GM06990 (cell line): ENCODE measurements at regions not wholly inside any gene's neighbourhood (a gene's known extent, or its start where the extent isn't known, plus 50 kb on each side); places are given as distances from the start of the nearest gene placed in this dataset.
"Not testable (repeated sequence)": the region's sequence is repeated elsewhere in the genome, so short reads cannot be mapped to it uniquely, and the experiment has no call there.

Source experiments
- DNase-seq: peaks from one replicate; pipeline ENCODE4 v3.0.0-alpha.2; 2011; ENCODE audit not compliant: insufficient read length; ENCODE audit errors: extremely low read depth
- H3K27me3 ChIP-seq: replicated peaks from 2 replicates; pipeline ENCODE4 v1.6.0; 2011; ENCODE audit warnings: low read length; ENCODE audit not compliant: control insufficient read depth, insufficient read depth
- H3K36me3 ChIP-seq: 2 replicates; pipeline ENCODE4 v1.5.1; 2011; ENCODE audit warnings: low read length; ENCODE audit not compliant: control insufficient read depth, insufficient read depth
- H3K4me3 ChIP-seq: replicated peaks from 2 replicates; pipeline ENCODE4 v1.5.1; 2011; ENCODE audit warnings: low read depth, mild to moderate bottlenecking, control low read depth, low read length
- CTCF ChIP-seq: IDR thresholded peaks from 2 replicates; pipeline ENCODE4 v1.5.1; 2011; ENCODE audit warnings: low read length, control low read depth, mild to moderate bottlenecking, inconsistent platforms; ENCODE audit not compliant: insufficient read depth, poor library complexity, severe bottlenecking

- TF ChIP-seq CTCF = no peak
- peak; percentile 15 for DNase-seq
- Histone ChIP-seq H3K36me3 (no peaks in the 10 kb centered on the region), H3K27me3 (no peaks in the 10 kb centered on the region), H3K4me3 (no peak overlapping the region)
Measured at GRCh38 chr3:4906107-4906621, 73.1 kb upstream of the BHLHE40 start.

- DNase-seq = no peak
- Histone ChIP-seq H3K36me3 (no peaks in the 10 kb centered on the region), H3K4me3 (no peak overlapping the region), H3K27me3 (no peaks in the 10 kb centered on the region)
- no peak for TF ChIP-seq CTCF
Measured at GRCh38 chr3:4907050-4907449, 72.2 kb upstream of the BHLHE40 start.

- DNase-seq = no peak
- H3K27me3 ChIP-seq = no peaks in the 10 kb centered on the region
- no peak for TF ChIP-seq CTCF
- H3K4me3 ChIP-seq = no peak overlapping the region
- H3K36me3 ChIP-seq = no peaks in the 10 kb centered on the region
Measured at GRCh38 chr3:4907643-4908432, 71.4 kb upstream of the BHLHE40 start.

GRCh38 chr3:4908433-4909156 lies 70.6 kb upstream of the BHLHE40 start:
- Histone ChIP-seq H3K36me3 (no peaks in the 10 kb centered on the region), H3K27me3 (no peaks in the 10 kb centered on the region), H3K4me3 (no peak overlapping the region)
- no peak for TF ChIP-seq CTCF
- DNase-seq = peak; percentile 59

- no peak for TF ChIP-seq CTCF
Measured at GRCh38 chr3:4914464-4914863, 64.8 kb upstream of the BHLHE40 start.

GRCh38 chr3:4921589-4921988 lies 57.6 kb upstream of the BHLHE40 start:
- not testable (repeated sequence) for DNase-seq, H3K4me3 ChIP-seq, H3K27me3 ChIP-seq, H3K36me3 ChIP-seq

More at GRCh38 chr3:4914464-4914863, 64.8 kb upstream of the BHLHE40 start:
- no peaks in the 10 kb centered on the region for H3K36me3 ChIP-seq
- H3K4me3 ChIP-seq = no peak overlapping the region
- DNase-seq = no peak
- H3K27me3 ChIP-seq = no peaks in the 10 kb centered on the region
